ENCODE measurements at regions not wholly inside any gene's neighbourhood (a gene's known extent, or its start where the extent isn't known, plus 50 kb on each side); places are given as distances from the start of the nearest gene placed in this dataset.

DNA sequence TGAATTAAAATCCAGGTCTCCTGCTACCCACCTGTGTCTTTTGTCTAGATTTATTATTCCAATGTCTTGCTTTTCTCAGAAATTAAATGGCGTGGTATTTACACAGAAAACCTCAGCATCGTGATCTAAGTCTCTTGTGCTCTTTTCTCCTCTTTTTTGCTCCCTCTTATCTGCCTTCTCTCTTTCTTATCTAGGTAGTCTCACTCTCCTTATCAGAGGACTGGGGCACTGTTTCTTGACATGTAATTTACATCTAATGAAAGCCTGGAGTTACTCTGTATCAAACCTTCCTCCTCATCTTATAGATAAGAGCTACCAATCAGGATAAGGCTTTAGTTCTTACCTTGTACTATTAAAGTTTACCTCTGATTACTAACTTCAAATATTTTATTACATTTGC, 933.8 kb downstream of the TLE1 start:
- Histone ChIP-seq H2BK120ac (replicated peaks; ENCODE audit: low read depth, low read length) (no peak overlapping the region), H3K27ac (ENCODE audit: low read depth, low read length) (no peak overlapping the region), H2AK5ac (ENCODE audit: low read depth, low read length) (no peak overlapping the region), H2BK12ac (ENCODE audit: low read depth, low read length) (no peak overlapping the region), H3K4me2 (ENCODE audit: insufficient read depth in 1 of 2, low read depth in 2 of 2, low read length in 2 of 2) (no peak overlapping the region), H3K23ac (ENCODE audit: insufficient read length) (no peak overlapping the region), H2BK5ac (ENCODE audit: low read depth, low read length) (no peak overlapping the region), H3K18ac (ENCODE audit: extremely low read depth, low read length) (no peak overlapping the region), H4K8ac (ENCODE audit: extremely low read depth, insufficient read depth, low read length) (no peak overlapping the region), H2BK15ac (ENCODE audit: low read length) (no peak overlapping the region), H4K20me1 (replicated peaks in 1 of 2; ENCODE audit: control insufficient read depth in 1 of 2, insufficient read depth in 2 of 2, low read length in 2 of 2) (no peaks in the 10 kb centered on the region), H4K91ac (replicated peaks; ENCODE audit: insufficient read length, low read length) (no peak overlapping the region), H3K4me3 (ENCODE audit: extremely low read depth in 1 of 4, insufficient read depth in 2 of 4, low read depth in 3 of 4, low read length in 4 of 4) (no peak overlapping the region), H2BK20ac (ENCODE audit: low read length) (no peak overlapping the region), H3K4ac (replicated peaks; ENCODE audit: insufficient read length, low read depth, low read length) (no peak overlapping the region), H3K9me3 (ENCODE audit: insufficient read depth in 2 of 2, low read depth in 1 of 2, low read length in 1 of 2) (no peaks in the 10 kb centered on the region), H3K9ac (replicated peaks in 1 of 4; ENCODE audit: extremely low read depth in 1 of 4, low read depth in 3 of 4, low read length in 3 of 4) (no peak overlapping the region), H3K4me1 (replicated peaks in 1 of 4; ENCODE audit: control insufficient read depth in 3 of 4, insufficient read depth in 4 of 4, low read length in 3 of 4) (no peaks in the 10 kb centered on the region), H3K56ac (replicated peaks; ENCODE audit: insufficient read length, low read depth, low read length) (no peak overlapping the region), H3K27me3 (replicated peaks in 1 of 4; ENCODE audit: control insufficient read depth in 3 of 4, extremely low read depth in 1 of 4, insufficient read depth in 3 of 4, low read length in 3 of 4) (no peaks in the 10 kb centered on the region), H3K23me2 (ENCODE audit: low read depth, low read length) (no peaks in the 10 kb centered on the region), H3K36me3 (ENCODE audit: control insufficient read depth in 2 of 4, insufficient read depth in 4 of 4, low read length in 3 of 4) (no peaks in the 10 kb centered on the region), H3K79me1 (ENCODE audit: low read depth, low read length) (no peaks in the 10 kb centered on the region), H4K5ac (ENCODE audit: insufficient read length, low read depth, low read length) (no peak overlapping the region), H3K14ac (ENCODE audit: insufficient read length) (no peak overlapping the region), H3K79me2 (ENCODE audit: control insufficient read depth in 1 of 2, insufficient read depth in 2 of 2, low read length in 2 of 2) (no peaks in the 10 kb centered on the region), H2AFZ (ENCODE audit: low read length) (no peak overlapping the region)
- FAIRE-seq, result no peak
- ChIA-PET CTCF (ENCODE audit: partially characterized antibody) (no interaction called here), POLR2A (ENCODE audit: partially characterized antibody) (no interaction called here)
- 91% methylated on average over 2 of the region's 2 CpGs; no CpG with 5 or more reads in 1 of the 2 experiments for WGBS, 2 experiments (ENCODE audit: extremely low coverage in 1 of 2, insufficient coverage in 1 of 2, insufficient read length in 1 of 2, insufficient replicate concordance in 2 of 2, low coverage in 1 of 2, low lambda C conversion rate in 2 of 2, missing lambda C conversion rate in 1 of 2)
- TF ChIP-seq SAP30 (IDR thresholded peaks at IDR 0.05; ENCODE audit: insufficient read depth, insufficient replicate concordance, low read length) (no peak), POLR2A (IDR thresholded peaks at IDR 0.05; ENCODE audit: control extremely low read depth in 1 of 2, low read depth in 2 of 2, low read length in 2 of 2) (no peak), SP1 (IDR thresholded peaks at IDR 0.05; ENCODE audit: low read depth, low read length) (no peak), FOSL1 (IDR thresholded peaks at IDR 0.05; ENCODE audit: insufficient read depth, low read depth, low read length) (no peak), TAF7 (optimal IDR thresholded peaks at IDR 0.05; ENCODE audit: borderline replicate concordance, low read depth, low read length) (no peak), EGR1 (IDR thresholded peaks at IDR 0.05; ENCODE audit: borderline replicate concordance, low read depth, low read length) (no peak)
- DNase-seq (ENCODE audit: low read depth in 1 of 2, low spot score in 2 of 2), result no peak
